RWPE1 (cell line): ENCODE measurements at regions not wholly inside any gene's neighbourhood (a gene's known extent, or its start where the extent isn't known, plus 50 kb on each side); places are given as distances from the start of the nearest gene placed in this dataset.

Source experiments
- CTCF ChIA-PET: fragments of 350-600 bp; sonication (Branson Sonifier 250); formaldehyde crosslinking; extraction: SDS; loops from one replicate; lab custom pipeline; 2021; lab: Yijun Ruan, JAX
- POLR2A ChIA-PET: fragments of 400-600 bp; formaldehyde crosslinking; extraction: SDS; loops from one replicate; lab custom pipeline; 2020; ENCODE audit warnings: antibody characterized with exemption; ENCODE audit not compliant: low non-redundant PET; lab: Yijun Ruan, JAX
- DNase-seq: peaks from one replicate; pipeline ENCODE4 v3.0.0; 2012; ENCODE audit warnings: low spot score
- H3K27ac ChIP-seq: fragments of 450-650 bp; 2 replicates; pipeline ENCODE4 v1.5.1; 2017
- TF ChIP-seq, protein P1 (sequence below): fragments of 450-650 bp; conservative IDR thresholded peaks from 2 replicates; pipeline ENCODE4 v1.5.1; 2017; ENCODE audit warnings: low read depth, mild to moderate bottlenecking

DNA sequence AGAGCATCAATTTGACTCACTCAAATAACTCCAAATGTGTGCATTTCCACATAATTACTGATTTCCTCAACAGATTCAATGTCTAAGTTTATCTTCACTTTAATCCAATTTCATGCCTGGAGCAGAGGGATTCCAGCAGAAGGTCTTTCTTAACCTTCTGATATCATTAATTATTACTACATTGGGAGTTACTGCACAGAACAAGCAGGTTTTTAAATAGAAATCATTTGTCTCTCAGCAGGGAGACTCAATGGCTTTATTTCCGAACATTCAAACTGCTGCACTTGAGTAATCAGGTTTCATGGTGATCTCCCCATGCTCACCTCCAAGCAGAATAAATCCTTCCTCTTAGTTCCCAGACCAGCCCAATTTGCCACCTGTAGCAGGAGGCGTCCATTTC is 264.8 kb upstream of the IGF1R start:
- DNase-seq: no peak
- H3K27ac ChIP-seq: no peak overlapping the region
- POLR2A ChIA-PET: no interaction called here
- TF ChIP-seq, protein P1, sequence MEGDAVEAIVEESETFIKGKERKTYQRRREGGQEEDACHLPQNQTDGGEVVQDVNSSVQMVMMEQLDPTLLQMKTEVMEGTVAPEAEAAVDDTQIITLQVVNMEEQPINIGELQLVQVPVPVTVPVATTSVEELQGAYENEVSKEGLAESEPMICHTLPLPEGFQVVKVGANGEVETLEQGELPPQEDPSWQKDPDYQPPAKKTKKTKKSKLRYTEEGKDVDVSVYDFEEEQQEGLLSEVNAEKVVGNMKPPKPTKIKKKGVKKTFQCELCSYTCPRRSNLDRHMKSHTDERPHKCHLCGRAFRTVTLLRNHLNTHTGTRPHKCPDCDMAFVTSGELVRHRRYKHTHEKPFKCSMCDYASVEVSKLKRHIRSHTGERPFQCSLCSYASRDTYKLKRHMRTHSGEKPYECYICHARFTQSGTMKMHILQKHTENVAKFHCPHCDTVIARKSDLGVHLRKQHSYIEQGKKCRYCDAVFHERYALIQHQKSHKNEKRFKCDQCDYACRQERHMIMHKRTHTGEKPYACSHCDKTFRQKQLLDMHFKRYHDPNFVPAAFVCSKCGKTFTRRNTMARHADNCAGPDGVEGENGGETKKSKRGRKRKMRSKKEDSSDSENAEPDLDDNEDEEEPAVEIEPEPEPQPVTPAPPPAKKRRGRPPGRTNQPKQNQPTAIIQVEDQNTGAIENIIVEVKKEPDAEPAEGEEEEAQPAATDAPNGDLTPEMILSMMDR: no peak
- CTCF ChIA-PET: no interaction called here

DNA sequence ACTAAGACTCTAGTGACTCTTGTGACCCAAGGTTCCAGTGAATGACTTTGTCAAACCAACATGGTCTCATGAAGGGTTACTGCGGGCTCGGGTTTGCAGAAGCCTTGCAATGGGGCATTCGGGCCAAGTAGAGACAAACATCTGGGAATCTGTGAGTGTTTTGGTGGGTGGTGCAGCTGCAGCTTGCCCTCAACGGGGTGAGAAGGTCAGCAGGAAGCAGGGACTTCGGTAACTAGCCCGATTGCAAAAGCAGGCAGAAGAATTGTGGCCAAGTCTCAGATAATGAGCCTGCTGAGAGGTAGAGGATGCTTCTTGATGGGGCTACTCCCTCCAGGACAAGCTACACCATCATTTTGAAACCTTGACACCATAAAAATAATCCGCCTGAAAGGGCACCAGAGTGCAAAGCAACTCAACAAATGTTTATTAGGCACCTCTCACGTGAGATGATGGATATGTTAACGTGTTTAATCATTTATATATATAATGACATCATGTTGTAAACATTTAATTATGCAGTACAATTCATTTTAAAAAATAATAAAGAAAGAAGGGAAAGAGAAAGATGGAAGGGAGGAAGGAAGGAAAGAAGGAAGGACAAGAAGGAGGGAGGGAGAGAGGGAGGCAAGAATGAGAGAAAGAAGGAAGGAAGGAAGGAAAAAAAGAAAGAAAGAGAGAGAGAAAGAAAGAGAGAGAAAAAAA is 263.9 kb upstream of the IGF1R start:
- TF ChIP-seq, protein P1: no peak
- ChIA-PET CTCF (interaction anchor here (0.7 kb wide), 1 partner anchor 11 kb away, joined by 4 read pairs; no protein-coding TSS in a partner anchor), POLR2A (no interaction called here)
- no peak for DNase-seq
- H3K27ac ChIP-seq: no peak overlapping the region

- H3K27ac ChIP-seq: no peak overlapping the region
- ChIA-PET CTCF (interaction anchor here (1.1 kb wide), 1 partner anchor 43 kb away, joined by 4 read pairs; no protein-coding TSS in a partner anchor), POLR2A (no interaction called here)
- TF ChIP-seq, protein P1: no peak
- no peak for DNase-seq
These were observed 262.5 kb upstream of the IGF1R start for GRCh38 chr15:98385752-98386381.

- TF ChIP-seq, protein P1: no peak
- DNase-seq: no peak
- ChIA-PET POLR2A (no interaction called here), CTCF (no interaction called here)
- H3K27ac ChIP-seq: no peak overlapping the region
These were observed 261.8 kb upstream of the IGF1R start for GRCh38 chr15:98386561-98386960.

DNA sequence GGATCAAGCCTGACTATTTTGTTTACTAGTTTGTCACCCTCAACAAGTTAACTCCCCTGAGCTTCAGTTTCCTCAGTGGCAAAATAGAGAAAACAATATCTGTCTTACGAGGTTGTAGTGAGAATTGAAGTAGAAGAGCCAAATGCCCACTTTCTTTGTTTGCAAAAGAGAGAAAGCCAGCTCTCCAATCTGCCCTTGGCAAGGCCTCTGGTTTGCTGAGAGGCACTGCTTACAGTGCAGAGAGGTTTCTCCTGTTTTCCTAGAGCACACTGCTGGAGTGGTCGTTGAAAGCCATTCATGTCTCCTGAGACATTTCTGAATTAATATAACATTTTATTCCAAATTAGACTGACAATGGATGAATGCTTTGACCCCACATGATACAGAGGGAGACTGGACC is 260.5 kb upstream of the IGF1R start:
- no peak for DNase-seq
- POLR2A ChIA-PET: no interaction called here
- TF ChIP-seq, protein P1: no peak
- H3K27ac ChIP-seq: no peak overlapping the region
- CTCF ChIA-PET: interaction anchor here (1.0 kb wide), 1 partner anchor 12 kb away, joined by 3 read pairs; no protein-coding TSS in a partner anchor

DNA sequence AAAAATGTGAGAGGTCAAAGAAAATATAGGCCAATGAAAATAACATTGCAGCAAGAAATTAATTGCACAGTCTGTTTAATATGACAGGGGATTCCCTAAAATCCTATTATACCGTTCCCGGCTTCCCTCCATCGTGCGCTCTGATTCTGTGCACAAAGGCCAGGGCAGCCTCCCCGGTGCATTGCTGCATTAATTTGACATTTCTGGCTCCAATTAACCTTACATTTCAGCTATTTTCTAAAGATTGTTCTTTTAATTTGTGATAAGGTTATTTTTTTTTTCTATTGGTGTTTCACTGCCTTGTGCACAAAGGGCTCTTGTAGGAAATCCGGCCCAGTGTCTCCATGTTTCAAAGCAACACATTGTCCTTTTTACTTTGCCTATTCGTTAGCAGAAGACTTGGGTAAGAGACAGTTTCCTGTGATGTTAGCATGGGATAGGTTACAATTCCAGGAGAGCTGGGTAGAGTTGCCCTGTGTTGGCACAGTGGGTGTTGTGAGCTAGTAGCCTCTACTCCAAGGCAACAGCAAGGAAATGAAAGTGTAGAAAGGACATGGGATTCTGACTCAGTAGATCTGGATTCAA is 257.3 kb upstream of the IGF1R start:
- TF ChIP-seq, protein P1: no peak
- DNase-seq: no peak
- ChIA-PET CTCF (no interaction called here), POLR2A (no interaction called here)
- H3K27ac ChIP-seq: no peak overlapping the region
